CD4-positive, alpha-beta T cell treated with Interleukin-15 for 4 hours (primary cell): ENCODE measurements at regions not wholly inside any gene's neighbourhood (a gene's known extent, or its start where the extent isn't known, plus 50 kb on each side); places are given as distances from the start of the nearest gene placed in this dataset.
"Not testable (repeated sequence)": the region's sequence is repeated elsewhere in the genome, so short reads cannot be mapped to it uniquely, and the experiment has no call there.

Source experiments
- DNase-seq: peaks from one replicate; pipeline ENCODE4 v3.0.0-alpha.2; 2020; ENCODE audit warnings: low spot score

GRCh38 chr1:70671006-70671405 is 259.9 kb downstream of the CTH start:
- DNase-seq: no peak

DNA sequence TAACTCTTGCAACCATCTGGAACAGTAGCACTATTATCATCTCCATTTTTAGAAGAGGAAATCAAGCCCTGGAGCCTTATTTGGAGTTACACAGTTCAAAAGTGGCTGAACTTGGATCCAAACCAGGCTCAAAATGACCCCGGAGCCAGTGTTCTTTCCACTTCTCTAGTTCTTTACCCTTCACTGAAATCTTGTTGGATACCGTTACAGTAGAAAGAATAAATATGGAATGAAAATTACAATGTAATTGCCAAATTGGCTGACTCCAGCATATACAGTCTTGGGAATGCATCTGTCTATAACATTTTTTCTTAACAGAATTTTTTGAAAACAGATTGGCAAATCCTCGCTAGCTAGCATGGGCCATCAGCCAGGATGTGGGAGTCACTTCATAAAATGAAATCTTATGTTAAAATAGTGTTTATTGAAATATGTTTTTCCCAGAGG is 261.4 kb downstream of the CTH start:
- no peak for DNase-seq

- DNase-seq: no peak
Measured at GRCh38 chr1:70674941-70675685, 264.0 kb downstream of the CTH start.

DNA sequence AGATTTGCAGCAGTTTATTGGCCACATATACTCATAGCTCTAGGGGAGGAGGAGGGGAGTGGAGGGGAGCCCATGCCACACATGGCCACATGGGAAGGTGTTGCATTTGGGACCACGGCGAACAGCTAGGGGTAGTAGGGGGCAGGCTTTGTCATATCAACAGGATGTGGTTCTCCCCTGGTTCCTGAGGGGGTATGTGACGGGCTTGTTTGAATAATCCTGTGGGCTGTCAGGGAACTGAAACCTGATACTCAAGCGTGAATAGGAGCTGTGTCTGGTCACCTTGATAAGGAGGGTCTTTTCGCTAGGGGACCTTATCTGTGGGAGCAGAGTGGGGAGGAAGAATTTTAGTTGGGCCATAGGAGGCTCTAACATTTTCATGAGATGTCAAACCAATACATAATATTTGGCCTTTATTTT is 264.7 kb downstream of the CTH start:
- no peak for DNase-seq

DNA sequence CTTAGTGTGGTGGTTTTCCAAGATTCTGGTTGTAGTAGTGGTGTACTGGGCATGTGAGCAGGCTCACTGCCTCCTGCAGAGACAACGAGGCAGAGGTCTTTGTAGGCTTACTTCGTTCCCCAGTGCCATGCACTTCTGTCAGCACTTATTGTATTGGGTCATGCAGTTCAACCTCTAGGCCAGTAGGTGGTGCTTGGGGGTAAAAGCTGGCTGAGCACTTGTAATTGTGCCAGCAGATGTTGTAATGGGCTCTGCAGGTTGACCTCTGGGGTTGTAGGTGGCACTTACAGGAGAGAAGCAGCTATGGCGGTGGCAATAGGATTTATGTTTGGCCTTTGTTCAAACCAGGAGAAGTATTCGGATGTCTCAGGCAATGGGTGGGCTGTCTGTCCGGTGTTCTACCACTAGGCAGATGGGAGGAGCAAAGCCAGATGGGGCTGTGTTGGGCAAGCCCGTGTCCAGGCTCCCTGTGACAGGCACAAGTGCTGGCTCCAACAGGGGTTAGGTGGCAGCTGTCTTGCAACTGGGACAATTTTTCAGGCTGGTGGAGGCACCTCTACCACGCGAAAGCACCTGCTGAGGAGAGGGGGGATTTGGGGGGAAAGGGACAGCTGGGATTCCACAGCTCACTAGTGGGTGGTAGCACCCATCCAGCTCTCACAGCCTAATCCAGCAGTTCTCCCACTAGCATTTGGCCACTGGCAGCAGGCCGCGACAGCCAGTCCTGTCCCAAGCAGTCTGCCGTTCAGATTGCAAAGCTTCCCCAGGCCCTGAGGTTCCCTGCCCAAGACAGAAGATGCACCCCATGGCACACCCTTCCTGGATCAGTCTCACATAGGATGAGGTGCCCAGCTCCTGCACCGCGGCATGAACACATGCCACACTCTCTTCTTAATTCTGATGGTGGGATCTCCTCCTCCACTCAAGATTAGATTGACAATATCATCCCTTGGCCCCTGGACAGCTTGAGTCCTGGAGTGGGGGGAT is 274.5 kb downstream of the CTH start:
- DNase-seq: peak; percentile 31

DNA sequence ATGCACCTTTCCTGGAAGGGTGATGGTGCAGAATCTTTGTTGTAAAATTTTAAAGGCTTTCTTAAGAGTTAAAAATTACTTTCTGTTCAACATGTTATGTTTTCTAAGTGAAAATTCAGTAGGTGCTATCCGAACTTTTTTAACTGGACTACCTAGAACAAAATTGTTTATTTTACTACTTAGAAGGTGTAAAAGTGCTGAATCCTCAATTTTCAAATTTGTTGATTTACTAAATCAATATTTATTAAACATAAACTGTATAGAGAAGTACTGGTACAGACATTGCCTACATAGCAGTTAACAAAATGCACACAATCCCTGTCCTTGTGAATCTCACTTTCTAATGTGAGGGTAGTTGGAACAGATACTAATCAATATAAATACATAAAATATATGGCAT is 277.5 kb downstream of the CTH start:
- DNase-seq: no peak

DNA sequence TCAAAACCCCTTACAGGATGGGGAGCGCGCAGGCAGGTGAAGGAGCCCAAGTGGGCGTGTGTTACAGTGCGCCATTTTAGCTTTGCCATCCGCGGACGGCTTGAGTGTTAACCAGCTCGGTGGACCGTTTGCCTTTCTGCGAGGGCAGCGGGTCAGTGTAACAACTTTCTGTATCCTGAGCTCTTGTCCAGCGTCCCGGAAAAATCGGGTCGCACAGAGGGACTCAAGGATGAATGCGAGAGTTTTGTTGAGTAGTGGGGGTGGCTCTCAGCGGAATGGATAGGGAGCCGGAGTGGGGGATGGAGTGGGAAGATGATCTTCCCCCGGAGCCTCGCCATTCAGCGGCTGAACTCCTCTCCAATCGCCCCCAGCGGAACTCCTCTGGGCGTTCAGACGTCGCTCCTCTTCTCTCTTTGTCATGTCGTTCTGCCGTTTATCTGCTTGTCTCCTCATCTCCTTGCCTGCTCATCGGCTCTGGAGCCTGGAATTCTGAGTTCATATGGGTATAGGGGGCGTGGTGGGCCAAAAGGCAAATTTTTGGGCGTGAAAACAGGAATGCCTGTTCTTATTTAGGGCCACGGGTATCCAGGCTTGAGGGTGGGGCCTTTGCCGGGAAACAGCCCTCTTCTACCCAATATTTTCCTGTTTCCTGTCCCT is 295.4 kb downstream of the CTH start:
- no peak for DNase-seq

GRCh38 chr1:70707214-70707613 is 296.1 kb downstream of the CTH start:
- DNase-seq: no peak

- no peak for DNase-seq
Measured at GRCh38 chr1:70714149-70714548, 303.1 kb downstream of the CTH start.

- DNase-seq: no peak
Measured at GRCh38 chr1:70717211-70717610, 306.1 kb downstream of the CTH start.

- DNase-seq: no peak
Measured at GRCh38 chr1:70717656-70718055, 306.6 kb downstream of the CTH start.

DNA sequence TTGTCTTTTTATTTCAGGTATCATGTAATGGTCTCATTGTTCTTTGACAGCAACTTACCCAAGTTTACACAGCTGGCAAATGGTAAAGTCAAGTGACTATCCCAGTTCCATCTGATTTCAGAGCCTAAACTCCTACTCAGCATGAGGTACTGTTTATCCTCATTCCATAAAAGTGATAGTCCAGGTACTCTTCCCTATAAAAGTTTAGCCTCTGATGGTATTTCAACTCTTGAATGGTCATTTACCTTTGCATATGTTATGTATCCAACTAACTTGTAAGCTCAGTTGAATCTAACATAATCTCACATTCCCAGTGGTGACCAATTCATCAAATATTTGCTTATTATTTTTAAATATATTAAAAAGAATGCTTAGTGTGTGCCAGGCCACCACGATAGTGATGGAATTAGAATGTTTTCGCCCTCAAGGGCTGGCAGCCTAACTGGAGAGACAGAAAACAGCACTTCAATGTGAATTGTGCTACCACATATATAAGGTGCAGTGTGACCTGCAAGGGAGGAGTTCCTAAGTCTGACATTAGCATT is 307.1 kb downstream of the CTH start:
- no peak for DNase-seq

DNA sequence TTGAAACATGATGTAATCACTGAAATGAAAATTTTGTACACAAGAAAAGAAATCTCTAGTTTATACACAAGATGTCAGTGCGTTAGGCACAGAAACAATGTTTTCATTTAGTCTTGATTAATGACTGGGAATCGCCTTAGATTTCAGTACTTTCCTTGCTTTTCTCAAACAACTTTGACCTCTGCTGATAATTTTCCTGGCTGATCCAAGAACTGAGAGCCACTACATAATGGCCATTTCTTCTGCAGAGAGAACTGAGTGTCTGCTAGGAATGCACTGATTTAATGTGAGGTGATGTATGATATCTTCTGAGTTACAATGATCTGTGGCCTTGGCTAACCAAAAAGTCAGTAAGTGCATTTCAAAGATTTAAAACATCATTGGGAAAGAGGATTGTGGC is 308.1 kb downstream of the CTH start:
- no peak for DNase-seq

GRCh38 chr1:70720109-70720508 is 309.0 kb downstream of the CTH start:
- DNase-seq: no peak

DNA sequence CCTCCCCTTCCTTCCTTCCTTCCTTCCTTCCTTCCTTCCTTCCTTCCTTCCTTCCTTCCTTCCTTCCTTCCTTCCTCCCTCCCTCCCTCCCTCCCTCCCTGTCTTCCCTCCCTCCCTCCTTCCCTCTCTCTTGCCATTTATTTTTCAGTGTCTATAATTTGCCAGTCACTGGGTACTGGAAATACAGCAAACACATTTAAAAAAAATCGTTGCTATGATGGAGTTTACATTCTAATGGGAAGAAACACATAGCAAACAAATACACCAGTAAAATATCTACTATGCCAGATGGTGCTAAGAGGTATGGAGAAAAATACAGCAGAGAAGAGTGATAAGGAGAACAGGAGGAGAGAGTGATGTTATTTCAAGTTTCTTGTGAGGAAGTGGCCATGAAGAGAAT is 309.5 kb downstream of the CTH start:
- no peak for DNase-seq

DNA sequence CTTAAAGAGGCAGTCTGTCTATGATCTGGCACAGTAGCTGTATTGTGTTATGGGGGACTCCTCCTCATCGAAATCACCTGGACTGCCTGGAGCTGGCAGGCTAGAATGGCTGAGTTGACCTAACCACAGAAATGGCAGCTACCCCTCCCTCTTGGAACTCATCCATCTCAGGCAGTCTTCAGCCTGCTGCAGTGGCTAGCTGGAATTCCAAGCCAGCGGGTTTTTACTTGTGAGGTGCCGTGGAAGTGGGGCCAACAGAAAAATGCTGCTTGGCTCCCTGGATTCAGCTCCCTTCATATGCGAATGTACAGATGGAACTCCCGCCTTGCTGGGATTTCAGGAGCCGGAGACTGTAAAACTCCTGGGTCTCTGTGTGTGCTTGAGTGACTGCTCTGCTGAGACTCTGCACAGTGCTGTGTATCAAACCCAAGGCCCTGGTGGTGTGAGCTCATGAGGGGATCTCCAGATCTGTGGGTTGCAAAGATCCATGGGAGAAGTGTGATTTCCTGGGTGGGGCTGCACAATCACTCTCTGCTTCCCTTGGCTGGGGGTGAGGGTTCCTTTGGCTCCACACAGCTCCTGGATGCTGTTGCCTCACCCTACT is 316.9 kb downstream of the CTH start:
- no peak for DNase-seq

GRCh38 chr1:70736518-70736917 is 311.1 kb downstream of the PTGER3 start:
- not testable (repeated sequence) for DNase-seq

- no peak for DNase-seq
Measured at GRCh38 chr1:70737125-70737524, 310.5 kb downstream of the PTGER3 start.

- no peak for DNase-seq
Measured at GRCh38 chr1:70738624-70739023, 309.0 kb downstream of the PTGER3 start.

DNA sequence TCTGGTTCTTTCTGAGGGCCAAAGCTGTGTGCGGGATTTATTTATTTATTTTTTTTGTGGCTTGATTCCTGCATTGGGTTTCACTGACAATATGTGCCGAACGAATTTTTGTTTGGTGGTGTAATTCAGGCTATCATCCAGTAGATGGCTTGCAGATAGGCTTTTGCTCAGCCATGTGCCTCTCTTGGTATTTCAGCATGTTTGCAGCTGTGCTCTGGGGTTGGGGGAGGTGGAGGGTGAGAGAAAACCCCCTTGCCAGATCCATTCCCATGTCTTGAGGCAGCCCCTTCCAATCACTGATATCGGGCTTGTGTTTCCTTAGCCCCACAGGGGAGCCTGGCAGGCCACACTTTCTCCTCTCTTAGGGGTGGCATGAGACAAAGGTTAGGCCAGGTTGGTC is 302.4 kb downstream of the PTGER3 start:
- DNase-seq: no peak

DNA sequence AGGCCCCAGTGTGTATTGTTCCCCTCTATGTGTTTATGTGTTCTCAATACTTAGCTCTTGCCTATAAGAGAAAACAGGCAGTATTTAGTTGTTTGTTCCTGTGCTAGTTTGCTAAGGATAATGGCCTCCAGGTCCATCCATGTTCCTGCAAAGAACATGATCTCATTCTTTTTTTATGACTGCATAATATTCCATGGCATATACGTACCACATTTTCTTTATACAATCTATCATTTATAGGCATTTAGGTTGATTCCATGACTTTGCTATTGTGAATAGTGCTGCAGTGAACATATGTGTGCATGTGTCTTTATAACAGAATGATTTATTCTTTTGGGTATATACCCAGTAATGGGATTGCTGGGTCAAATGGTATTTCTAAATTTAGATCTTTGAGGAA is 301.6 kb downstream of the PTGER3 start:
- not testable (repeated sequence) for DNase-seq

GRCh38 chr1:70747123-70747522 is 300.5 kb downstream of the PTGER3 start:
- DNase-seq: not testable (repeated sequence)
